Vagina (tissue), 2 donors: ENCODE measurements at regions not wholly inside any gene's neighbourhood (a gene's known extent, or its start where the extent isn't known, plus 50 kb on each side); places are given as distances from the start of the nearest gene placed in this dataset.

Source experiments
- POLR2A ChIP-seq, 2 donors: fragments of 450-650 bp; IDR thresholded peaks; one replicate each; pipeline ENCODE4 v1.6.1; 2017; ENCODE audit warnings: antibody characterized with exemption in 2 of 2, mild to moderate bottlenecking in 2 of 2, moderate library complexity in 2 of 2
- TF ChIP-seq, protein P1 (sequence below), 3 experiments: fragments of 450-650 bp in 2 of 3; fragments of 200-600 bp in 1 of 3; sonication (generic) in 1 of 3; IDR thresholded peaks; one replicate each; pipeline ENCODE4 v1.5.1; 2017 to 2019; ENCODE audit warnings: antibody characterized with exemption in 3 of 3, mild to moderate bottlenecking in 2 of 3, moderate library complexity in 2 of 3

DNA sequence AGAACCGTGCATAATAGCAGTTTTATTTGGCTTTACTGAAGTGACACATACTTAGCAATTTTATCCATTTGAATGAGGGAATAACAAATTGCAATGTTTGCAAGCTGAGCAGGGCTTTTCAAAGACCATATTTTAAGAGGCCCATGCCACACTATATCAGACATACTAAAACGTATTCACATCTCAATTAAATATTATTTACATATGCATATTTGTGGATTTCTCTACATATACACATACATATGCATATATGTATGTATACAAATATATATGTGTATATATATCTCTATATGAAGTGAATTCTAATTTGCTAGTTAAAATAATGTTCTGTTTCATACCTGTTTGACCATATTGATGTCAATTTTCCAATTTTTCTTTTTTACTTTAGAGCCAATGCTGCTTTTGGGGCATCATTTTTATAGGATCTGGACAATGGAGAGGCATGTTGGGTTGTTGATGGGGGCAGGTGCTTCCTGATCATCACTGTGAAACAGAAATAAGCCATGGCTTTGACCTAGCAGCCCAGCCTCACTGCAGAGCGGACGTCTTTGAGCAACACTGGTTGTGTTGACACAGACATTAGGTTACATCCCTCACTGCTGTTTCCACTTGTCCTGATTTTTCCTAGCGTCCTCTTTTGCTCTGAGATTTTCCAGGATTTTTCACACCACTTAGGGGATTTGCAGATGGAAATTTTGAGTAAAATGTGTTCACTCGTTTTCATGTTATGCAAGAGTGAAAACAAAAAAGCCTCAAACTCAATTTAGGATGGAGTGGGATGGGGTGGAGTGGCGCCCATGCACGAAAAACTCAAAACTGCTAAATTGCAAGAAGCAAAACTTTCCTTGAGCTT lies 56.9 kb downstream of the RDH14 start:
- TF ChIP-seq POLR2A (IDR thresholded peaks at IDR 0.05), result no peak
- TF ChIP-seq, protein P1, sequence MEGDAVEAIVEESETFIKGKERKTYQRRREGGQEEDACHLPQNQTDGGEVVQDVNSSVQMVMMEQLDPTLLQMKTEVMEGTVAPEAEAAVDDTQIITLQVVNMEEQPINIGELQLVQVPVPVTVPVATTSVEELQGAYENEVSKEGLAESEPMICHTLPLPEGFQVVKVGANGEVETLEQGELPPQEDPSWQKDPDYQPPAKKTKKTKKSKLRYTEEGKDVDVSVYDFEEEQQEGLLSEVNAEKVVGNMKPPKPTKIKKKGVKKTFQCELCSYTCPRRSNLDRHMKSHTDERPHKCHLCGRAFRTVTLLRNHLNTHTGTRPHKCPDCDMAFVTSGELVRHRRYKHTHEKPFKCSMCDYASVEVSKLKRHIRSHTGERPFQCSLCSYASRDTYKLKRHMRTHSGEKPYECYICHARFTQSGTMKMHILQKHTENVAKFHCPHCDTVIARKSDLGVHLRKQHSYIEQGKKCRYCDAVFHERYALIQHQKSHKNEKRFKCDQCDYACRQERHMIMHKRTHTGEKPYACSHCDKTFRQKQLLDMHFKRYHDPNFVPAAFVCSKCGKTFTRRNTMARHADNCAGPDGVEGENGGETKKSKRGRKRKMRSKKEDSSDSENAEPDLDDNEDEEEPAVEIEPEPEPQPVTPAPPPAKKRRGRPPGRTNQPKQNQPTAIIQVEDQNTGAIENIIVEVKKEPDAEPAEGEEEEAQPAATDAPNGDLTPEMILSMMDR (IDR thresholded peaks at IDR 0.05), result no peak
